Adipose tissue (tissue), 3 donors: ENCODE measurements at regions not wholly inside any gene's neighbourhood (a gene's known extent, or its start where the extent isn't known, plus 50 kb on each side); places are given as distances from the start of the nearest gene placed in this dataset.

Source experiments
- H3K27ac ChIP-seq: one replicate; pipeline ENCODE4 v1.5.1; 2013; ENCODE audit warnings: low read depth, low read length
- WGBS, 3 donors: extraction: QIAGEN DNeasy Blood & Tissue Kit; methylation state at CpG; one replicate each; pipeline ENCODE4 v1.1.7; 2013; 5-methylcytosine and 5-hydroxymethylcytosine counted together
- donor health status: healthy with polysubstance abuse.
- donor health status: Bipolar disorder and iron deficiency.
- donor health status: healthy.

DNA sequence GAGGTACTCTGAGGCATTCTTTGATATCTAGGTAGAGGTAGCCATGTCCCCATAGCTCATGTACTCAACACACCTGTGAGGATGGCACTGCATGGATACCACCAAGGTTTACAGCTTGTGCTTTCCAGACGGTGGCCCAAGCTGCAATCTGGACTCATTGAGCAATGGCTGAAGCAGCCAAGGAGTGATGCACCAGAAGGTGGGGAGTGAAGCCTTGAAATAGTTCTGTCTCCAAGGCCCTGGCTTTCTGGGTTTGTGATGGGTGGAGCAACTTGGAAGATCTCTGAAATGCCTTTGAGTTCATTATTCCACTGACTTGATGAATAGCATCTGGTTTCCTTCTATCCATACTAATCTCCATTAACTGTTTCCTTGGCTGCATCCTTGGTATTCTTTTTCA, 290.0 kb upstream of the NOVA1 start:
- H3K27ac ChIP-seq, result no peak overlapping the region
- WGBS, 3 donors, result 43 to 68% (median 50%) methylated on average over 1 of the region's 1 CpG

DNA sequence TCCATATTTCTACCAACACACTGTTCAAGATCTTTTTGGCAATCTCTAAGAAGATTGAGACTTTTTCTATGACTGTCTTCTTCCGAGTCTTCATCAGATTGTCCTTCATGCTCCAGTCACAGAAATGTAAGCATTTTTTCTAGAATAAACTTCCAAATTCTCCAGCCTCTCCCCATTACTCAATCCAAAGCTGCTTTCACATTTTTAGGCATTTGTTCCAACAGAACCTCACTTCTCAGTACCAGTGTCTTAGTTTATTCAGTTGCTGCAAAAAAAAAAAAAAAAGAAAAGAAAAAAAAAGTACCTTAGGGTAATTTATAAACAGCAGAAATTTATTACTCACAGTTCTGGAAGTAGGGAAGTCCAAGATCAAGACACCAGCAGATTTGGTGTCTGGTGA, 290.8 kb upstream of the NOVA1 start:
- WGBS, 3 donors, result 56 to 76% (median 68%) methylated on average over 1 of the region's 1 CpG
- no peak overlapping the region for H3K27ac ChIP-seq

DNA sequence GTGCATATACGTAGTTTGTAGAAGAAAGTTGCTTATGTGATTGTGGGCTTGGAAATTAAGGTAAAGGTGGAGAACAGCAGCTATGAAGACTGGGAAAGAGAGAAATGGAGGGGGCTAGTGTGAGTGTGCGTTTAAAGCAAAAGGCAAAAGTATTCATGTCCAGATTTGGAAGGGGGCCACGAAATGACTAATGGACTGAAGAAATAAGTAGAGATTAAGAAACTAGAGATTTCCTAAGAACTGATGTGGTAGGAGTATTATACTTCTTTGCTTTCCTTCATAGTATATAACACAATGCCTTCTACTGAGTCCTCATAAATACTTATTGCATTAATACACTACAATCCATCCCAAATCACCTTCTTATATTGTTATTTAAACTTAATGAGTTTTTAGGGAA, 298.6 kb upstream of the NOVA1 start:
- H3K27ac ChIP-seq, result no peak overlapping the region
- 65 to 70% (median 67%) methylated on average over 3 of the region's 3 CpGs for WGBS, 3 donors

DNA sequence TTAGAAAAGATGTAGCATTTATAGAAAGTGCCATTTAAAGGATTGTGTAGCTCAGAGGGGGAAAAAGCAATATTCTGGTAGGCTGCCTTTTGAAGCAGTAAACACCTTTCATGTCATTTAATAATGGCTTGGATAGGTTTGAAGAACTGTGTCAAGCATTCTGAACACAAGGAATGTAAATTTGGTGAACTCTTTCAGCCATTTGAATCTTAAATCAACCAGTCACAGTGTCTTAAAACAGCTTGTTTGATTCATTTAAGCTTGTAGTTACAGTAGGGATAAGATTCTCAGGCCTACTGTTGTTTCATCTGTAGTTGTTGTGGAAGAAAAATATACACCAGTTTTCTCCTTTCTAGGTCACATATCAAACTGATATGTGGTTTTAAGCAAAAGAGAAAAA, 299.4 kb upstream of the NOVA1 start:
- no peak overlapping the region for H3K27ac ChIP-seq

DNA sequence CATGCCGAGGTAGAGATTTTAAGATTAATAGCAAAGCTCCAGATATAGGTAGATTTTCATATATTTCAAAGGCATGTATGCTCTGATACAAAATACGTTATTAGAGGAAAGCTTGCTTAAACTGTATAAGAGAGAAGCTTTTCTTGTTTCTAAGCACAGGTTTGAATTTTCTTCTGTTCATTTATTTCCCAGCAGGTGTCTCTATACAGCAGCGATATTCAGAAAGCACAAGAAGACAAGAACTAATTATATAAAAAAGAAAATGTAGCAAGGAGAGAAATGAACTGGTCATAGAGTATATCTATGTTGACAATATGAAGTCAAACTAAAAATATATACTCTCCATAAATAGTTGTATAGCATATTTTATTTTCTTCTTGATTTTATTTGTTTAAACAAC, 307.4 kb upstream of the NOVA1 start:
- no peak overlapping the region for H3K27ac ChIP-seq
- 68 to 76% (median 70%) methylated on average over 3 of the region's 3 CpGs for WGBS, 3 donors

DNA sequence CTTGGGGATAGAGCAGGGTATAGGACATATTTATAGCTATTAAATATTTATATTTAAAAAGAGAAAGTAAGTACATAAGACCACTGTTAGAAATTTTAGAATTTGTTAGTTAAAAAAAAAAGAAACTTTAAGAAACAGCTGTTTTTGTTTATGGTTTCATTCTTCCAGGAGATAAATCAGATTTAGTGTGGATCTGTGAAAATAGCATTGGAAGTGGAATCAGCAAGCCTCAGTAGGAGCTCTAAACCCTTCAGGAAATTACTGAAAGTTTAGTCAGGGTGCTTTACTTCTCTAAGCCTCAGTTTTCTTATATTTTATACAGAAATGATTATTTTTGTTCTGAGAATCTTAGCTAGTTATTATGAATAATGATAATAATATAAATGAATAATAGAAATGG, 316.0 kb upstream of the NOVA1 start:
- no peak overlapping the region for H3K27ac ChIP-seq

DNA sequence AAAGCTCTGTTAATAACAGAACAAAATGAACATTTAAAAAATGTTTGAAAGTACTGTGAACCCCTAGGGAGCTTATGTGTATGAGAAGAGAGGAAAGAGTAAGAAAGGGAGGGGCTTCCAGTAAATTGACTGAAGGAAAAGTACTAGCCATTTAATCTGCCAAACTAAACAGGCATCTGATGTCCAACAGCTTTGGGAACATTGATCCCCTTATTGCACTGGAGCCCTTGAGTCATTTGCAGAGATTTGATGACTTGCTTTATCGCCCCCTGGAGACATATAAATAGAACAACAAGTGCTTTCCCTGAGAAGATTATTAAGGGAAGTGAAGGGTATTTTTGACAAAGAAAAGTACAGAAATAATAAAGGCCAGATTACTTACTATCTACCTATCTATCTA, 319.3 kb upstream of the NOVA1 start:
- WGBS, 3 donors, result 13 to 24% (median 17%) methylated on average over 1 of the region's 1 CpG
- H3K27ac ChIP-seq, result no peak overlapping the region

DNA sequence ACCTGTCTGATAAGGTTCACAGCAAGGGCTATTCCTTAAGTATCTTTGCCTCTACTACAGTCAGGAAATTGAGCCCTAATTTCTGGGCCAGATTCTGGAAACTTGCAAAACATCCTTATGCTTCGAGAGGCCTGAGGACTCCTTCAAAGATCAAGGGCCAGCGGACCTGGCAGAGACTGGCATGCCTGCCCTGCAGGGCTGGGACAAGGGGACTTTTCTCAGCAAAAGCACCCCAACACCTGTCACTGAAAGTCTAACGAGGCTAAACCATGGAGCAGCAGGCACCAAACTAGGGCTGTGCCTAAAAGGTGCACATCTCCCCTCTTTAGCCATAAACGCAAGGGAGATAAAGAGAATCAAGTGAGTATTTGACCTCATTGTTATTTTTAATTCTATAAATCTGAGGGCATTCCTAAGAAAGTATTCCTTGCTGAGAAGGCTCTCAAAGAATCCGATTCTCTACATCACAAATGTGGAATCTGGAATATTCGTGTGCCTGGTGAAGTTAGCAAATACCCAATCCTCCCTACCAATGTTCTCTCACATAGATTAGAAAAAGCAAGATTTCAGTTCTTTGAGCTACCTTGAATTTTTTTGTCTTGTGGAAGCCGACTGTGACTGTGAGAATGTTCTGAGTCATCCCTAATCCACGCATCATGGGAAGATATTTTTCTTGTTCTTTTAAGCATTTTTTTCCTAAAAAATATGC, 328.2 kb upstream of the NOVA1 start:
- H3K27ac ChIP-seq, result no peak overlapping the region
- WGBS, 3 donors, result 73 to 79% (median 78%) methylated on average over 8 of the region's 8 CpGs

DNA sequence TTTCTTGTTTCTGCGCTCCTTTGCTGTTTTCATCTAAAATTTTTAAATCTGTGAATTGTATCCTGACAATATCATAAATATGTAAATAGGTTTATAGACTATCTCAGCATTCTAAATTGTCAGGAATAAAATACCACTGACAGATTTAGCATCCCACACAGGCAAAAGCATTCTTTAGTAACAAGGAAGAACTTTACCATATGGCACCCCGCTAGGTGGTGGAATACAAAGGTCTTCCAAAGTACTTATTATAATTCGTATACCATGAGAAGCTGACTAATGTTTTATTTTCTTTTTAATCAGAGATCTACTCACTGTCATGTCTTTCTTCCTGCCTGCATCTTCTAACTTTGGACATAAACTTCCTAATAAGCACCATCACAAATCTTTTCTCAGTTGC, 328.8 kb upstream of the NOVA1 start:
- 50 to 70% (median 55%) methylated on average over 3 of the region's 3 CpGs for WGBS, 3 donors

DNA sequence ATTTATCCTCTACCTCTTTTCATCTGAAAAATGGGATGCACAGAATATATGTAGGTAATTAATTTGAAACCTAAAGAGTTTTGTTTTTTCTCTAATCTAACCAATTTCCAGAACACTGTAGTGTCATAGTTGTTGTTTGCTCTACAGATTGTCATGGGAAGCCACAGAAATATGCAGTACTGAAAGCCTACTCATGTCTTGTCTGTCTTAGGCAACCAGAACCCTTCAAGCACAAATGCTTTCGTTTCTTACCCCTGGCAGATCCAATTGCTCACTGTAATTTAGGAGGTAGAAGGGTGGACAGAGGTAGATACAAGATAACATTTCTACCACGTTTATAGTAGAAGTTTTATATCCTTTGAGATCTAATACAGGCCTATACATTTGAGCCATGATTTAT, 330.2 kb upstream of the NOVA1 start:
- WGBS, 3 donors, result 55 to 70% (median 61%) methylated on average over 2 of the region's 2 CpGs
- H3K27ac ChIP-seq, result no peak overlapping the region

More for the DNA sequence above, 328.8 kb upstream of the NOVA1 start:
- no peak overlapping the region for H3K27ac ChIP-seq

DNA sequence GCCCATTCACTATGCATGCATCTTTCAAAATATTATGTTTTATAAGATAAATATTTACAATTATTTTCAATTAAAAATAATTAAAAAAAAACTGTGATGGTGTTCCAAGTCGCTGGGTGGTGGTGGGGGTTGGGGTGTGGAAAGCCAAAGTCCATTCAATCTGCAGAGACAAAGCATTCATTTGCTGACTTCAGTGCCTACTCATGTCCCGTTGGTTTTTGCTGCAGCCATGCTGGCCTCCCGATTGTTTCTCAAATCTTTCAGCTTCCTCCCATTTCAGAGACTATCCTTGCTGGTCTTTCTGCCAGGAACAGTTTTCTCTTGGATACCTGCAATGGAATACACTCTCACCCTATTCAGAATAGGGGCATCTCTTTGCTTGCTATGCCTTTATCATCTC, 331.5 kb upstream of the NOVA1 start:
- 80 to 88% (median 82%) methylated on average over 3 of the region's 3 CpGs for WGBS, 3 donors
- no peak overlapping the region for H3K27ac ChIP-seq

DNA sequence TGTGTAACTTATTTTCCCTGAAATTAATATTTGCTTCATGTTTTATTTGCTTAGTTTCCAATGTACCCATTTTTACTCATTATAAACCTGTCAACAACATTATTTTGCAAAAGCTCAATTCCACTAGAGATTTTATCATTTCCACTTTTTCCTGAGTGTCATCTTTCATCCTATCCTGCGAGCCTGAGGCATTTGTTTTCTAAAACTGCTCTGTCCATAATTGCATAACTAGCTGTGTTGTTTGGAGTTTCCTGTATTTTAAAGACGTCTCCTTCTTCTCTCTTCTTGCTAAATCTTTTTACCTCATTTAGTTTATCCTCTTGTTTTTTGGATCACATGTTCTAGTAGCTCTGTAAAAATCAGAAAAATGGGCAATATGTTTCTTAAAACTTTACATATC, 332.7 kb upstream of the NOVA1 start:
- WGBS, 3 donors, result 24 to 60% (median 26%) methylated on average over 2 of the region's 2 CpGs
- H3K27ac ChIP-seq, result no peak overlapping the region

DNA sequence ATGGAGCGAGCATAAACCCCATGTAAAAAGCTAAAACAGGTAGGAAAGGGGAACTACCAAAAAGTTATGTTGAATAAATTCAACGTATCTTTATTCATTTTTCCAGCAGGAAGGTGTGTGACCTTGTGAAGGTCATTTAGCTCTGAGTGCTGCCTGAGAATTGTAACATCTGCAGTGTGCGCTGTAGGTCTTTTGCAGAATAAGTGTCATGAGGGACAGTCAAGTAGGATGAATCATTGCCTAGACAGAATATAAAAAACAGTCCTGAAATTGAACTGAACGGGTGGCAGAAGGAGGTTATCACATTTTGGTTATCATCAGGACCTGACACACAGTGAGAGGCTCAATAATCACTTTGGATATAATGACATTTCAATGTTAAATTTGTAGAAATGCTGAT, 334.8 kb upstream of the NOVA1 start:
- no peak overlapping the region for H3K27ac ChIP-seq

DNA sequence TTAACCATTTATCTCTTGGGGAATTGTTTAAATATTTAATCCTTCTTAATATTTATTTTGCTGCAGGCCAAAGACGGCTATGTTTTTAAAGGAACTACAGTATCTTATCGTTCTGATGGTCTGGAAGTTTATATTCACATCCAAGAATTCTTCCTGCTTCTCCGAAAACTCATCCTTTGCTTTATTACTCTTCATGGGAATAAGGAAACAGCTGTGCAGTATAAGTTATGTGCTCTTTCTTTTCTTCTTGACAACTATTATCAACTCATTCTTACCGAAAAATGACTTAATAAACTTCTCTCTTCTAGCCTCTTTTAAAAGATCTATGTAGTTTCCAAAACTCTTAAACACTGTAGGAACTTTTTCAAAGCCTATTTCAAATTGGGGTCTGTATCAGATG, 335.6 kb upstream of the NOVA1 start:
- no peak overlapping the region for H3K27ac ChIP-seq
- WGBS, 3 donors, result 57 to 65% (median 59%) methylated on average over 4 of the region's 4 CpGs

More for the DNA sequence above, 334.8 kb upstream of the NOVA1 start:
- WGBS, 3 donors, result 63 to 85% (median 84%) methylated on average over 4 of the region's 4 CpGs

DNA sequence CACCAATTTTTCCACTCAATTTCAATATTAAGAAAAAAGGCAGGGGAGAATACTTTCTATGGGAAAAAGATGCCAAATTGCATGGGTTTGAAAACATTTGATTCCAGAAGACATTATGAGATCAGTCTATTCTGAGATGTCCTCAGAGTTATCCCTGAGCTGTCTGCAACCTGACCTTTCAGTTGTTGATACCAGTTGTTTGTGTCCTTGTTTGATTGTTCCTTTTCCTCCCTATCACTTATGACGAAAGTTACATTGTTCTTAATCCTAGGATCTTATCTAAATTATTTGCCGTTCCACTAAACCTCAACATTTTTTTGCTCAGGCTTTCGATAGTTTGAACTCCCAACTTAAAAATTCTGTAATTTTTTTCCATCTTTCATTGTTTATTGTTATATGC, 336.3 kb upstream of the NOVA1 start:
- H3K27ac ChIP-seq, result no peak overlapping the region
- WGBS, 3 donors, result 47 to 54% (median 52%) methylated on average over 3 of the region's 3 CpGs

DNA sequence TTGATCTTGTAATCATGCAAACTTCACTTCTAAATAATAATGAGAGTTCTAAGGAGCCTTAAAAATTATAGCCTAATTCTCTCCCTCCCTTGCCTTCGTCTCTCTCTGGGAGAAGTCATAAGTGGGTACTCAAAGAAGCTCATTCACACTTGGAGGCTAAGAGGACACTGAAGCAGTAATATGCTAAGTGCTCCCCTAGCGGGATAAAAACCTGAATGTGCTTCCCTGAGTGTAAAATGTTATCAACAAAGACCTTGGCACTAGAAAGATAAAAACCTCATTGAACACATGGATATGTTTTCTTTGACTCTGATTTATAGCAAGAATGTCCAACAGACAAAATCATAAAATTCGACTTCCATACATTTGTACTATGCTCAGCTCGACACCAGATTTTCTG, 337.9 kb upstream of the NOVA1 start:
- WGBS, 3 donors, result 72 to 80% (median 73%) methylated on average over 4 of the region's 4 CpGs
- no peak overlapping the region for H3K27ac ChIP-seq

DNA sequence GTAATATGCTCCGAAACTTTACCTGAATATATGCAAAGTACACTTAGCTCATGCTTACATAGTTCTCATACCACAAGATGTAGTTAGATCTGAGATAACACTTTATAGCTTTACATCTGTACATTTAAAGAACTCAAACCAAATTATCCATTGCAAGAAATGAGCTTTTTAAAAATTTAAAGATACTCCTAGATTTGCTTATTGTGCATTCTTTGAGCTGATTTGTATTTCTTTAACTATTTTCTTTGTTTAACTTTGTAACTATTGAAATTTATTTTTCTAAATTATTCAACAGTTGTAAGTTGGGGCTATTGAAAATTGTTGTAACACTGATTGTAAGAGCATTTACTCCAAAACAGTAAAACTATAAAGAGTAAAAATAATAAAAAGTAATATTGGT, 340.2 kb upstream of the NOVA1 start:
- no peak overlapping the region for H3K27ac ChIP-seq
- 83 to 98% (median 89%) methylated on average over 1 of the region's 1 CpG for WGBS, 3 donors

DNA sequence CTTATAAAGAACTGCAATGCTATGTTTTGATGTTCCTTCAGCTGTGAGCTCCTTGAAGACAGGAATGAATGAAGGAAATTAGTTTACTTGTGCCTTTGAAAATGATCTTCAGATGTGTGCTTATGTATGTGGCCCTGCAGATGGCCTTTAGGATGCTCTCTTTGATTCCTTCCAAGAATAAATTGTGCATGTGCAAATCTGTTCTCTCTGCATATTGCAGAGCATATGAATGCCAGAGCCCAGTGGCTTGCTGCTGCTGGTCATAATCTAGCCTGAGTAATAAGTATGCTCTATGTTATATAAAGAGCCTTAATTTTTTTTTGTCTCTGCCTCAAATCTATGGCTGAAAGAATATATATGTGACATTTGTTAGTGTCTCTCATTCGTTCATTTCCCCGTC, 341.9 kb upstream of the NOVA1 start:
- 85 to 87% (median 86%) methylated on average over 2 of the region's 2 CpGs for WGBS, 3 donors
- H3K27ac ChIP-seq, result no peak overlapping the region

DNA sequence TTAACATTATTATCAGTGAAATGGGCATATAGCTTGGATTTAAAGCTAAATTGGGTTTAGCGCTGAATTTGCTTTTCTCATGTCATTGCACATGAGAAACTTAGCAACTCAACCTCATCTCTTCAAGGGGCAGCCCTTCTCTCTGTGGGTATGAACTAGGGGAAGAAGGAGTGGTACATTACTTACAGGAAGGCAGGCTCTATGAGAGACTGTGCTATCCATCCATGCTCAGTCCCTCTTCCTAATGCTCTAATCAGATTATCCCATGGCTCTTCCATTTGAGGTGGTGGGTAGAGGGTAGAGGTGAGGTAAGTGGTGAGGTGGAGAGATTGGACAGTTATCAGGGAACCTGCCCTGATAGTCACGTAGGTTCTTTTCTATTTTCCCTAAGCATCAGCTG, 343.7 kb upstream of the NOVA1 start:
- no peak overlapping the region for H3K27ac ChIP-seq
- 83 to 85% (median 84%) methylated on average over 2 of the region's 2 CpGs for WGBS, 3 donors

DNA sequence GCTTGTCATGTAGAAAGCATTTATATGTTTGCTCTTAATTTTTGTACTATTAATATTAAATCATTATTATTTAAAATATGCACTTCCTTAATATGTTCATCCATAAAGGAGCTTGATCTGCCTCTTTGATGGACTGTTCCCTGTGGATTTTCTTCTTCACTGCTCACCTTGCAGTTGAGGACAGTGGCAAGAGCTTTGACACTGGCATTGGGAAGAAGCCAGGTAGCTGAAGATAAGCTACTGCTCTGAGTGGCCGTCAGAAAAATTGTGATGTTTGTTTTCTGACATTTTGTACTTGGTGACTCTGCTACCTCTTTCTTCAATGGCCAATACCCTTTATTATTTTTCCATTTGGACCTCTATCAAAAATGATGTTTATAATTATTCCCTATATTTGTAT, 349.4 kb upstream of the NOVA1 start:
- no peak overlapping the region for H3K27ac ChIP-seq
- 41 to 91% (median 86%) methylated on average over 1 of the region's 1 CpG for WGBS, 3 donors

DNA sequence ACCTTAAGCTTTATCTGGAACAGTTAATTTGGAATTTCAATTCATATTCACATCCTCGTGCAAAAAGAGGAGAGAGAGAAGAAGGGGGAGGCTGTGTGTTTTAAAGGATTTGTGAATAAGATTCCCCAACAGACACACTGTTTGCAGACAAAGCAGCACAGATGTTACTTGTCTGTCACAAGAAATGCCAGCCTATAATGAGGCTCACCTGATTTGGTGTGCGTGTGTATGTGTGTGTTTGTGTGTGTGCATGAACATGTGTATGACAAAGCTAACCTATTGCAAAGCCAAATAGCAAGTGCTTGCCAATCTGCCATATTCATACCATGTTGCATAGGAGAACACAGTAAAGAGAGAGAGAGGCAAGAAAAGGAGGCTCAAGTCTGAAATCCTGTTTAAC, 361.6 kb upstream of the NOVA1 start:
- WGBS, 3 donors, result 66 to 77% (median 69%) methylated on average over 2 of the region's 2 CpGs
- H3K27ac ChIP-seq, result no peak overlapping the region
